GM18508 (cell line): ENCODE measurements at regions not wholly inside any gene's neighbourhood (a gene's known extent, or its start where the extent isn't known, plus 50 kb on each side); places are given as distances from the start of the nearest gene placed in this dataset.

Experiments
- ATAC-seq: cut with Tn5 transposase; IDR thresholded peaks from one replicate; pipeline ENCODE4 v1.9.1; 2021; ENCODE audit warnings: moderate number of reproducible peaks; ENCODE audit not compliant: insufficient read depth, unreplicated experiment

GRCh38 chr17:14780097-14780651, 479.3 kb downstream of the HS3ST3B1 start:
- ATAC-seq: no peak

- no peak for ATAC-seq
These were observed 478.4 kb downstream of the HS3ST3B1 start for GRCh38 chr17:14779241-14779640.

GRCh38 chr17:14777291-14777690, 476.4 kb downstream of the HS3ST3B1 start:
- no peak for ATAC-seq

GRCh38 chr17:14776791-14777190, 475.9 kb downstream of the HS3ST3B1 start:
- ATAC-seq: no peak

DNA sequence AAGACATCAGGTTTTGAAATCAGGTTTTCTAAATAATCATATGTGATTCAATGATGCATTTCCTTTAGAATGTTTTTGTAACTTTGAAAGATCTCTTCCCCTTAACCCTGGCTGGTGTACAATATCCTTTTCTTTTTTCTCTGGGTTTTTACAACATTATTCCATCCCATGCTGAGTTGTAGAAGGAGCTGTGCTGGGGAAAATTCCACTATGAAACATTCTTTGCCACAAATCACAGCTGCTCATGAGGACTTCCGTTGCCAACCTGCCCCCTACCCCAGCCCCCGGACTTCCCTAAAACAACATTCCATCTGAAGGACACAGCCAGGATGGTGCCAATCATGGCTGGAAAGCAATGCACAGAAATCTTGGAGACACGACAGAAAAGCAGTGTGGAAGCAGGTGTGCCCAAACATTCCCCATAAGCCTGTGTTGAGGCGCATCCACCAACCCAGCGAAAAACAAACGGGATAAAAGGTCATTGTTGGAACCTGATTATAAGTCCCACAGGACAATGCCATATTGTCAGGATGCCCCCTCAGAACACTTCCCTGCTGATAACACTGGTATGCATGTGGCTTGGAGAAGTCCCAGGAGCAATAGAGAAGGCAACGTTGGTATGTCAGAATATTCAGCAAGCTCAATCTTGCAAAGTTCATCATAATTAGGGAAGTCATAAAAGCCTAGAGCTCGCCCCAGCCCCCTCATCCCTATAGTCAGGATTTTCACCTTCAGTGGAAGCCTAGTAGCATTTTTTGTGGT, 475.0 kb downstream of the HS3ST3B1 start:
- ATAC-seq: no peak

DNA sequence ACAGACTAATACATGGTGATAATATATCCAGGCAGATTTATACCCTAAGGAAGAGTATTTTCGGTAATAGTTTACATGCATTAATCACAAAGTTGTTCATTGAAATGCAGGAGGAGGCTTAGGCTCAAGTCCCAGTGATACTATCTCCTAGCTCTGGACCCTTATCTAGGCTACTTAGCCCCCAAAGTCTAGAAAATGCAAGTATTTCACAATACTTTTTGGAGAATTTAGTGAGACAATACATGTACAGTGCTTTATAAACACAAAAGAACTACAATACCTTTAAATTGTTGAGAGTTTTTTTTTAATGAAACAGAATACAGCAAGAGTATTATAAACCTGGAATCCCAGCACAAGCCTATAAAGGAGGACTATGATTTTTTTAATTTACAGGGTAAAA, 473.9 kb downstream of the HS3ST3B1 start:
- ATAC-seq: no peak

DNA sequence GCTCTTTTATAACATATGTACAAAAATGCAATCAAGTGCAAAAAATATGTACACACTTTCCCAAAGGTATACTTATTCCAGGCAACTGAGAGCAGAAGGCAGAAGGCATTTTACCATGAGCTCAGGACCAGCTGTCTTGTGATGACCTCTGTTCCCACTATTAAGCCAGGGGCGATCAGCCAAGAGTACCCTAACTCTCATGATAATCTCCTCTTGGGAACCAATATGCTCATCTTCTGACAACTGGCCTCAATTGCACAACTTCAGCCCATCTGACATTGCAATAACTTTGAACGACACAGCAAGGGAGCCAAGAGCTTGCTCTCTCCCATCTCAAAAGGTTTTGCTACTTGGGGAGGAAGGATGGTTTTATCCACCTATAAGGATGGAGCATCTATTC, 471.9 kb downstream of the HS3ST3B1 start:
- no peak for ATAC-seq

GRCh38 chr17:14771543-14771942, 470.7 kb downstream of the HS3ST3B1 start:
- no peak for ATAC-seq

- ATAC-seq: no peak
These were observed 468.0 kb downstream of the HS3ST3B1 start for GRCh38 chr17:14768923-14769322.

DNA sequence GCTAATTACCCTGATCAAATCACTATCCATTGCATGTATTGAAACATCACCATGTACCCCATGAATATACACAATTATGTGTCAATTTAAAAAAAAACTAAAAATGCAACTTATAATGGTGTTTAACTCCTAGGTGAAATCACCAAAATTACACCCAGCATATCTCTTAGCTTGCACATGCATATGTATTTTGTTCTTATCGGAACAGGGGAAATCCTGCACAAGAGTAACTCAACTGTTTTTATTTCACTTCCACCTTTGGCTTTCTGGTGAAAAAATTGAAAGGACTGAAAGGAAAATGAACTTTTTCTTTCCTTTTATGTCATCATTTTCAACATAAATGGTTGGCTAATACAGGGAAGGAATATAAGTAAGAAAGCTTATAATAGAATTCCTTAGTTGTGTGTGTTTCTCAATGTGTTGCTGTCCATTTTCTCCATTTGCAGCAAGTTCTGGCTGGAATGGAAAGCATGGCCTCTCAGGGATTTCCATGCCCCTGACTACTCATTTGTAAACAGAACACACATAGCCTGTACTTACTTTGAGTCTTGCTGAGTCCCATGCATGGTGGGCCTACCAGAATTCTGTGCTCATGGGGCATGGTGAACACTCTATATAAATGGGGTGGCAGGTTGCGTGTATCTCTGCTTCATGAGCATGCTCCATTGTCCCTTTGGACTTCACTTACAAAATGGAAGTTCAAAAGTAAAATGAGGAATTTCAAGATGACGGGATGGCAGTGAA, 462.0 kb downstream of the HS3ST3B1 start:
- ATAC-seq: no peak

GRCh38 chr17:14760719-14761411, 460.0 kb downstream of the HS3ST3B1 start:
- ATAC-seq: peak; percentile 52

GRCh38 chr17:14760212-14760611, 459.3 kb downstream of the HS3ST3B1 start:
- ATAC-seq: no peak

- no peak for ATAC-seq
These were observed 458.4 kb downstream of the HS3ST3B1 start for GRCh38 chr17:14759325-14759724.

GRCh38 chr17:14756479-14756878, 455.6 kb downstream of the HS3ST3B1 start:
- peak; percentile 43 for ATAC-seq

GRCh38 chr17:14755002-14755401, 454.1 kb downstream of the HS3ST3B1 start:
- no peak for ATAC-seq

GRCh38 chr17:14753383-14753782, 452.5 kb downstream of the HS3ST3B1 start:
- no peak for ATAC-seq

GRCh38 chr17:14752011-14752410, 451.1 kb downstream of the HS3ST3B1 start:
- no peak for ATAC-seq

DNA sequence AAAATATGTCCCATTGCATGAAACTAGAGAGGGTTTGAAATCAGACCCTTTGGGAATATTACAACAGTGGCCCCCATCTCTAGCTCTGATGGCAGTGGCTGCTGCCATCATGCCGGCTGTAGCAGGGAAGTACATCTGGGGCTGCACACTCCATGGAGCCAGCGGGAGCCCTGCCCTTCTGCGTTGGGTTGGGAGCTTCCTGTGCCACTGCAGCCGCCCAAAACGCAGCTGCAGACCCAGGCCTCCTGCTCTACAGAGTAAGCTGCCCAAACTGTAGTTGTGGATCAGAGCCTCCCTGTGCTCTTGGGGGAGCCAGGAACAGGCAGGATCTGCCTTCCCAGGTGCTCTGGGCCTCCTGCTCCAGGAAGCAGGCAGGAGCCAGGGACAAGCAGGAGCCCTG, 450.0 kb downstream of the HS3ST3B1 start:
- no peak for ATAC-seq

DNA sequence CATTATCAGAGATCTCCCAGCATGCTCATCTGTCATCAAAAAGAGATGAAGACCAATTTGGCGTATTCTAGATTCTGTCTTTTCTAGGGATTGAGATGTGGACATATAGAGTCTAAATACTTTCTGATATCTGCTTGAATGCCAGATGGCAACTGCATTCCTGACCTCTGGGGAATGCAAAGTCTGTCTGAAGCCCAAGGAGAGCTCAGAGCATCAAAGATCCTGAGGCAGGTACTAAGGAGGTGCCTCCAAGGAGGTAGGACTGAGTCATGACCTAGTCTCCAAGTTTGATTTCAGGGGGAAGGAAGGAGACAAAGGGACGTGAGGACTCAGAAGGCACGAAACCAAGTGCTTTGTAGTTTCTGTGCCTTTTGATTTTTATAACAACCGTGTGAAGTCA, 448.4 kb downstream of the HS3ST3B1 start:
- ATAC-seq: no peak

DNA sequence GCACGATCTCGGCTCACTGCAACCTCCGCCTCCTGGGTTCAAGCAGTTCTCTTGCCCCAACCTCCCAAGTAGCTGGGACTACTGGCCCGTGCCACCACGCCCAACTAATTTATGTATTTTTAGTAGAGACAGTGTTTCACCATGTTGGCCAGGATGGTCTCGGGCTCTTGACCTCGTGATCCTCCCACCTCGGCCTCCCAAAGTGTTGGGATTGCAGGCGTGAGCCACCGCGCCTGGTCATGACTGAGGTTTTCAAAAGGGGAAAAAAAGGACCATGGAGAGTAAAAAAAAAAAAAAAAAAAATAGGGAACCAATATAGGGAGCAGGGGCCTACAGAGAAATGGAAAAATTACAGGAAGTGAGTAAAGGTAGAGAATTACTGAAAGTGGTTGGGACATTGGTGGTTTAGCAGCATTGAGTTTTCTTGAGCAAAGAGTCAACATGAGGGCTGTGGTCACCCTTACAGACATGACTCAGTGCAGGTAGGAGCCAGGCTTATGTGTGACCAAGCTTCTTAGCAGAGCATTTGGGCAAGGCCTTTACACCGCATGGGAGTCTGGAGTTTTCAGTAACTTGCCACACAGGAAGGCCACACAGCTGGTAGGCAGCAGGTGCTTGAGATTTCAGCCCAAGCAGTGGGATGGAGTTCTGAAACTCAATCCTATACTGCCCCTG, 447.3 kb downstream of the HS3ST3B1 start:
- peak; percentile 89 for ATAC-seq
